ENCODE measurements at regions not wholly inside any gene's neighbourhood (a gene's known extent, or its start where the extent isn't known, plus 50 kb on each side); places are given as distances from the start of the nearest gene placed in this dataset.

DNA sequence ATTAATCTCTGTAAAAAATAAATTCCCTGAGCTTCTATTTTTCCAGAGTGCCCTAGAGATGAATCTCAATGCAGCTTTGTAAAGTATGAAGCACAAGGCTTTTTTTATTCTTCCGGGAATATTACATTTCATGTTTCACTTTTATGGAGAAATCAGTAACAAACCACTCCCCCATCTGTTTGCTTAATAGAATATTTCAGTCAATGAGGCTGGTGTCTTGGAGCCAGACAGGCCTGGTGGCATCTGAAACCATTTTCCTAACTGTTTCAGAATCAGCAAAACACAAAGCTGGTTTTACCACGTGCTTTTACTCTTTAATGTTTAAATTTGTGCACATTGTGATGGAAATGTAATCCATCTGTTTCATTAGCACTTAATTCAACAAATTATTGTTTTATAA is 400.8 kb upstream of the HSF2 start:
- Histone ChIP-seq H3K4me1 (no peaks in the 10 kb centered on the region), H3K4me3 (ENCODE audit: low read depth, low read length) (no peak overlapping the region), H3K79me2 (no peaks in the 10 kb centered on the region), H3K27me3 (ENCODE audit: control insufficient read depth, insufficient read depth, low read length) (no peaks in the 10 kb centered on the region), H3K9ac (no peak overlapping the region), H2AFZ (no peak overlapping the region), H3K27ac (no peak overlapping the region), H3K36me3 (ENCODE audit: control insufficient read depth, insufficient read depth, low read length) (no peaks in the 10 kb centered on the region), H3K9me3 (ENCODE audit: control insufficient read depth, low read length) (no peaks in the 10 kb centered on the region), H3K4me2 (ENCODE audit: low read length) (no peak overlapping the region)
- TF ChIP-seq CTCF (IDR thresholded peaks at IDR 0.05), result no peak

- no peak overlapping the region for H2AFZ ChIP-seq
- TF ChIP-seq CTCF (IDR thresholded peaks at IDR 0.05), result no peak
- no peaks in the 10 kb centered on the region for H3K27me3 ChIP-seq (ENCODE audit: control insufficient read depth, insufficient read depth, low read length)
- H3K4me1 ChIP-seq, result no peaks in the 10 kb centered on the region
- H3K9me3 ChIP-seq (ENCODE audit: control insufficient read depth, low read length), result no peaks in the 10 kb centered on the region
- no peaks in the 10 kb centered on the region for H3K36me3 ChIP-seq (ENCODE audit: control insufficient read depth, insufficient read depth, low read length)
- H3K4me3 ChIP-seq (ENCODE audit: low read depth, low read length), result no peak overlapping the region
- no peak overlapping the region for H3K9ac ChIP-seq
- no peak overlapping the region for H3K27ac ChIP-seq
- H3K79me2 ChIP-seq, result no peaks in the 10 kb centered on the region
- no peak overlapping the region for H3K4me2 ChIP-seq (ENCODE audit: low read length)
Observed at GRCh38 chr6:121999456-122000065, 399.9 kb upstream of the HSF2 start.

GRCh38 chr6:122005661-122006060 is 393.8 kb upstream of the HSF2 start:
- no peaks in the 10 kb centered on the region for H3K36me3 ChIP-seq (ENCODE audit: control insufficient read depth, insufficient read depth, low read length)
- no peak for TF ChIP-seq CTCF (IDR thresholded peaks at IDR 0.05)
- no peaks in the 10 kb centered on the region for H3K79me2 ChIP-seq
- no peaks in the 10 kb centered on the region for H3K4me1 ChIP-seq
- no peak overlapping the region for H3K27ac ChIP-seq
- H3K27me3 ChIP-seq (ENCODE audit: control insufficient read depth, insufficient read depth, low read length), result no peaks in the 10 kb centered on the region
- no peak overlapping the region for H3K4me2 ChIP-seq (ENCODE audit: low read length)
- H3K9me3 ChIP-seq (ENCODE audit: control insufficient read depth, low read length), result no peaks in the 10 kb centered on the region
- no peak overlapping the region for H2AFZ ChIP-seq
- H3K9ac ChIP-seq, result no peak overlapping the region
- no peak overlapping the region for H3K4me3 ChIP-seq (ENCODE audit: low read depth, low read length)

DNA sequence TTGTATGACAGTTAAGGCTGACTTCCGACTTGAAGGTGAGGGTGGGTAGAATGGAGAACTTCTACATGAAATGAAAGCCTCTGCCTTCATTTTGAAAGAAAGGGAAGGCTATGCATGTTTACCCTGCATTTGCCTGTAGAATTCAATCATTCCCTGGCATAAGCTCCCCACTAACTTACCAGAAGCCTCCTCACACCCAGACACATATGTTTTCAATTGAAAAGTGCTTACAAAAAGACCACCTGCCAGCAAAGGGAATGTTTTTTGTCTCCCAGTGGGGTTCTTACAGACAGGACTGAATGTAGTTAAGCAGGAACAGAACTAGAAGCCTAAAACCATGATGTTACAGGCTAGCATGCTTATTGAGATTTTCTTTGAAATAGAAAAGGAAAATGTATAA is 392.1 kb upstream of the HSF2 start:
- no peak overlapping the region for H2AFZ ChIP-seq
- H3K4me1 ChIP-seq, result no peaks in the 10 kb centered on the region
- no peak for TF ChIP-seq CTCF (IDR thresholded peaks at IDR 0.05)
- no peaks in the 10 kb centered on the region for H3K79me2 ChIP-seq
- no peak overlapping the region for H3K9ac ChIP-seq
- H3K36me3 ChIP-seq (ENCODE audit: control insufficient read depth, insufficient read depth, low read length), result no peaks in the 10 kb centered on the region
- H3K9me3 ChIP-seq (ENCODE audit: control insufficient read depth, low read length), result no peaks in the 10 kb centered on the region
- no peaks in the 10 kb centered on the region for H3K27me3 ChIP-seq (ENCODE audit: control insufficient read depth, insufficient read depth, low read length)
- H3K27ac ChIP-seq, result no peak overlapping the region
- H3K4me3 ChIP-seq (ENCODE audit: low read depth, low read length), result no peak overlapping the region
- no peak overlapping the region for H3K4me2 ChIP-seq (ENCODE audit: low read length)

Measured in parathyroid adenoma (tissue), 2 donors.